Adrenal gland (tissue), 5 donors: ENCODE measurements at regions not wholly inside any gene's neighbourhood (a gene's known extent, or its start where the extent isn't known, plus 50 kb on each side); places are given as distances from the start of the nearest gene placed in this dataset.

Experiments used
- POLR2A ChIP-seq, 2 donors: fragments of 450-650 bp; IDR thresholded peaks; one replicate each; pipeline ENCODE4 v1.6.1; 2017; ENCODE audit warnings: antibody characterized with exemption in 2 of 2, mild to moderate bottlenecking in 2 of 2, moderate library complexity in 1 of 2
- TF ChIP-seq, protein P1 (sequence below), 6 experiments: fragments of 450-650 bp in 4 of 6; fragments of 200-600 bp in 2 of 6; sonication (generic) in 1 of 6; IDR thresholded peaks; 1 replicate in 5 of 6; 2 replicates in 1 of 6; pipeline versions ENCODE4 v1.5.1 to v1.8.0; 2016 to 2021; ENCODE audit warnings: antibody characterized with exemption in 6 of 6, mild to moderate bottlenecking in 2 of 6, moderate library complexity in 1 of 6
- donor health status: DM: no; HTN: no; CAD: no.

- TF ChIP-seq, protein P1, sequence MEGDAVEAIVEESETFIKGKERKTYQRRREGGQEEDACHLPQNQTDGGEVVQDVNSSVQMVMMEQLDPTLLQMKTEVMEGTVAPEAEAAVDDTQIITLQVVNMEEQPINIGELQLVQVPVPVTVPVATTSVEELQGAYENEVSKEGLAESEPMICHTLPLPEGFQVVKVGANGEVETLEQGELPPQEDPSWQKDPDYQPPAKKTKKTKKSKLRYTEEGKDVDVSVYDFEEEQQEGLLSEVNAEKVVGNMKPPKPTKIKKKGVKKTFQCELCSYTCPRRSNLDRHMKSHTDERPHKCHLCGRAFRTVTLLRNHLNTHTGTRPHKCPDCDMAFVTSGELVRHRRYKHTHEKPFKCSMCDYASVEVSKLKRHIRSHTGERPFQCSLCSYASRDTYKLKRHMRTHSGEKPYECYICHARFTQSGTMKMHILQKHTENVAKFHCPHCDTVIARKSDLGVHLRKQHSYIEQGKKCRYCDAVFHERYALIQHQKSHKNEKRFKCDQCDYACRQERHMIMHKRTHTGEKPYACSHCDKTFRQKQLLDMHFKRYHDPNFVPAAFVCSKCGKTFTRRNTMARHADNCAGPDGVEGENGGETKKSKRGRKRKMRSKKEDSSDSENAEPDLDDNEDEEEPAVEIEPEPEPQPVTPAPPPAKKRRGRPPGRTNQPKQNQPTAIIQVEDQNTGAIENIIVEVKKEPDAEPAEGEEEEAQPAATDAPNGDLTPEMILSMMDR (IDR thresholded peaks at IDR 0.05): no peak
- TF ChIP-seq POLR2A (IDR thresholded peaks at IDR 0.05): no peak
Measured at GRCh38 chr2:122804494-122804893, 1049.0 kb downstream of the TSN start.
